ENCODE measurements at regions not wholly inside any gene's neighbourhood (a gene's known extent, or its start where the extent isn't known, plus 50 kb on each side); places are given as distances from the start of the nearest gene placed in this dataset.
"Not testable (repeated sequence)": the region's sequence is repeated elsewhere in the genome, so short reads cannot be mapped to it uniquely, and the experiment has no call there.

DNA sequence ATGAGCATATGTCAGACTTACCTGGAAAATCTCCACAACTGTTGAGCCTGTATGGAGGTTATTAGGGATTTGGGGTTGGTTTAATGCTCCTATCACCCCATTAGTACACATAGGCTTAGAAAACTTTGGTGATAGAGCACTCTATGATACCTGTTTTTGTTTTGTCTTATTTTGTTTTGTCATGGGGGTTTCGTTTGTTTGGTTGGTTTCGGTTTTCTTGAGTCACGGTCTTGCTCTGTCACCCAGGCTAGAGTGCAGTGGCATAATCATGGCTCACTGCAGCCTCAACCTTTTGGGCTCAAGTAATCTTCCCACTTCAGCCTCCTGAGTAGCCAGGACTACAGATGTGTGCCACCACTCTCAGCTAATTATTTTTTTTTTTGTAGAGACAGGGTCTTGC, 70.0 kb downstream of the MZT1 start:
- DNase-seq: no peak

- no peak for DNase-seq
Observed at GRCh38 chr13:72656357-72656756, 71.1 kb downstream of the MZT1 start.

DNA sequence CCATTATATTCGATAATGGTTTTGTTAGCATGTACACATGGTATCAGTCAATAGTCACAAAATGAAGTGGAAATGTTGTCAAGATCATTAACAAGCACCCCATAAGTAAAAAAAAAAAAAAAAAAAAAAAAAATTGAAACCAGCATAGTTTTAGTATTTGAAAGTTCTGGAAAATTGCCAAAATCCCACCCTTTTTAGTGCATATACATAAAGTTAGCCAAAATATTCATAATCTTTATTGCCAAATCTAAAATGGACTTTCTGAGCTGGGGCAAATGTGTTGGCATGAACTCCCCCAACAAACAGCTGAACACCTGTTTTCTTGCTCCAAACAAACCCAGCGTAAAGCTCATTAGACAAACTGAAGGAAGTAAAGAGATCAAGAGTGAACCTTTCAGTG, 73.9 kb downstream of the MZT1 start:
- no peak for DNase-seq

DNA sequence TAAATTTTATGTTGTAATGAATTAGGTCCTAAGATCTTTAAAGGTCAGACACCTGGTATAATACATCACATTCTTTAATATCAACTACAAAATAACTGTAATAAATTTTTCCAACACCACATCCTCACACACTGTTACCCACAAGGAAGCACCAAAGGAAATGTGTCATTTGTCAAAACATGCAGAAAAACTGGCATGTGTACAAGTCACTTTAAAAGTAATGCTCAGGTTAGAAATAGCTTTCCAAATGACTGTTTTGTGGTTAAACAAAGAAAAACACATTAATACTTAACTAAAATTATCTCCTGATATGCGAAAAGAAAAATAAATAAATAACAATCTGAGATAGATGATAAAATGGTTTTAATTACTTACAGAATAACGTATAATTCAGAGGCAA, 74.7 kb downstream of the MZT1 start:
- no peak for DNase-seq

- DNase-seq: no peak
Observed at GRCh38 chr13:72651144-72651543, 76.3 kb downstream of the MZT1 start.

DNA sequence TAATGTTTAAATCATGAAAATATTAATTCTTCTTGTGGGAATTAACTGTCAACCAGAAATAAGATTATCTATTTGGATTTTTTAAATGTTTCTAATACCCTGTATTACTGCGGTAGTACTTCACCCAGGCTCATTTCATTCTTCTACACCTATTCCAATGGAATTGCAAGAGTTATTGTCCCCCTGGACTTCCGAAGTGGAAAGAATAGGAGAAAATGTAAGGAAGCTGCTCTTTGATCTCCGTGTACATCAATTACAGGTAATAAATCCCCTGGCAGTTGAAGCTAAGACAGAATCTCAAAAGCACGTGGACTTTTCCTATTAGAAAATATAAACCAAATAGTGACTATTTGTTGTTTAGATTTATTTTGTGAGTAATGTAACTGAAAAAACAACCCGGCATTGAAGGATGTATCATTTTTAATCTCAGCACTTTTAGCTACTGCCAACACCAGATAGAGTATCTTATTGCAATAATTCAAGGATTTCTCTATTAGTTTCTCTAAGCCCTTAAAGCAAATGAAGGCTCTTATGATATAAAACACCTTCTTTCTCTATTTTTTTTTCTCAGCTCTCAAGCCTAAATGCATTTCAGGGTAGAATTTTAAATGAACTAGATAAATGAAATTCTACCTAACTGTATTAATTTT, 77.3 kb downstream of the MZT1 start:
- no peak for DNase-seq

- no peak for DNase-seq
Observed at GRCh38 chr13:72648513-72649065, 78.8 kb downstream of the MZT1 start.

GRCh38 chr13:72647422-72647821, 80.0 kb downstream of the MZT1 start:
- no peak for DNase-seq

GRCh38 chr13:72645521-72645920, 81.9 kb downstream of the MZT1 start:
- DNase-seq: no peak

- no peak for DNase-seq
Observed at GRCh38 chr13:72643311-72643989, 84.0 kb downstream of the MZT1 start.

GRCh38 chr13:72639377-72639776, 88.1 kb downstream of the MZT1 start:
- no peak for DNase-seq

- no peak for DNase-seq
Observed at GRCh38 chr13:72638059-72638815, 89.2 kb downstream of the MZT1 start.

- no peak for DNase-seq
Observed at GRCh38 chr13:72637561-72637960, 89.9 kb downstream of the MZT1 start.

- no peak for DNase-seq
Observed at GRCh38 chr13:72634859-72635258, 92.6 kb downstream of the MZT1 start.

- no peak for DNase-seq
Observed at GRCh38 chr13:72622546-72622945, 104.9 kb downstream of the MZT1 start.

DNA sequence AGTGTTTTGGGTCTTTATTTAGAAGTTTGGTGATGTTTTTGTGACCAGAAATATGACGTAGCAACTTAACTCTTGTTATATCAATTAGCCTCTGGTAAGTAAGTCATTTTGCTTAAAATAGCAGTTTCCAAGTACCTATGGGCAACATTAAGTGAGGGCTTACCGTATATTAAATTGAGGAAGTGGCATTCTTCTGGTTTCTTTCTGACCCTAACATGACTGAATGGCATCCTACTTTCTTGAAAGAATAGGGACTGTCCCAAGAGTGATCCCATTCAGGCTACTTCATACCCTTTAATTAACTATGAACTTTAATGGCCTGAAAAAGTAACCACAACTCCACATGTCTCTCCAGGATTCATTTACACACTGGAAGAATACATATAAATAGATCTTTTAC, 106.6 kb downstream of the MZT1 start:
- no peak for DNase-seq

GRCh38 chr13:72617951-72618350, 109.5 kb downstream of the MZT1 start:
- DNase-seq: no peak

DNA sequence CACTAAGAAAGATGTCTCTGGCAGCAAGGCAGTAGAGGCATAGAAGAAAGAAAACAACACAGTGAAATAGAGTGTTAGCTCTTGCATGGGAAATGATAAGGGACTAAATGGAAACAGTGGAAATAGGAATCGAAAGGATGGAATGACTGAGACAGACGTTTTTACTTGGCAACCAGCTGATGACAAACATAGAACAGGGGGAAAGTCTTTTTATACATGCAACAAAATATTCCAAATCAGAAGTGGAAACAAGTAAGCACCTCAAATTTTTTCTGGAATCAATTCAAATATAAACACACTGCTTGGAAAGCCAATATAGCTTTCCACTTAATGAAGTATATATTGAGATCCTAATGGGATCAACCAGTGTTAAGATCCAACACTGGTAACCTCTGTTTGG, 110.2 kb downstream of the MZT1 start:
- DNase-seq: no peak

DNA sequence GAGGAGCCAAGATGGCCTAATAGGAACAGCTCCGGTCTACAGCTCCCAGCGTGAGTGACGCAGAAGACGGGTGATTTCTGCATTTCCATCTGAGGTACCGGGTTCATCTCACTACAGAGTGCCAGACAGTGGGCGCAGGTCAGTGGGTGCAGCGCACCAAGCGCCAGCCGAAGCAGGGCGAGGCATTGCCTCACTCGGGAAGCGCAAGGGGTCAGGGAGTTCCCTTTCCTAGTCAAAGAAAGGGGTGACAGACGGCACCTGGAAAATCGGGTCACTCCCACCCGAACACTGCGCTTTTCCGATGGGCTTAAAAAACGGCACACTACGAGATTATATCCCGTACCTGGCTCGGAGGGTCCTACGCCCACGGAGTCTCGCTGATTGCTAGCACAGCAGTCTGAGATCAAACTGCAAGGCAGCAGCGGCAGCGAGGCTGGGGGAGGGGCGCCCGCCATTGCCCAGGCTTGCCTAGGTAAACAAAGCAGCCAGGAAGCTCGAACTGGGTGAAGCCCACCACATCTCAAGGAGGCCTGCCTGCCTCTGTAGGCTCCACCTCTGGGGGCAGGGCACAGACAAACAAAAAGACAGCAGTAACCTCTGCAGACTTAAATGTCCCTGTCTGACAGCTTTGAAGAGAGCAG, 117.1 kb downstream of the MZT1 start:
- not testable (repeated sequence) for DNase-seq

GRCh38 chr13:72599178-72599743, 128.2 kb downstream of the MZT1 start:
- DNase-seq: no peak

GRCh38 chr13:72590091-72590740, 137.2 kb downstream of the MZT1 start:
- no peak for DNase-seq

- no peak for DNase-seq
Observed at GRCh38 chr13:72586518-72586917, 140.9 kb downstream of the MZT1 start.
